OCI-LY1 (cell line): ENCODE measurements at regions not wholly inside any gene's neighbourhood (a gene's known extent, or its start where the extent isn't known, plus 50 kb on each side); places are given as distances from the start of the nearest gene placed in this dataset.

ENCODE experiments used
- H2AFZ ChIP-seq: fragments of 200-600 bp; sonication (generic), shearing (Covaris generic); 2 replicates; pipeline ENCODE4 v1.6.0; 2014; ENCODE audit warnings: antibody characterized with exemption, mild to moderate bottlenecking, low read length
- H3F3A ChIP-seq: fragments of 200-600 bp; sonication (generic), shearing (Covaris generic); 2 replicates; pipeline ENCODE4 v1.6.0; 2014; ENCODE audit warnings: mild to moderate bottlenecking, antibody characterized with exemption, low read length, moderate library complexity; ENCODE audit not compliant: insufficient read depth
- H3K27ac ChIP-seq: fragments of 200-600 bp; sonication (generic); 2 replicates; pipeline ENCODE4 v1.5.1; 2014; ENCODE audit warnings: low read length, mixed run types, mild to moderate bottlenecking, low read depth; ENCODE audit not compliant: poor library complexity, severe bottlenecking
- H3K27me3 ChIP-seq: fragments of 200-600 bp; sonication (generic); 2 replicates; pipeline ENCODE4 v1.6.0; 2014; ENCODE audit warnings: antibody characterized with exemption, mild to moderate bottlenecking, low read length, moderate library complexity; ENCODE audit not compliant: insufficient read depth
- H3K36me3 ChIP-seq: fragments of 200-600 bp; sonication (generic); 2 replicates; pipeline ENCODE4 v1.6.1; 2014; ENCODE audit warnings: mild to moderate bottlenecking, antibody characterized with exemption, low read length, moderate library complexity, mixed read lengths; ENCODE audit not compliant: insufficient read depth
- H3K4me1 ChIP-seq: fragments of 200-600 bp; sonication (generic); 2 replicates; pipeline ENCODE4 v1.5.1; 2014; ENCODE audit warnings: mild to moderate bottlenecking, low read length, moderate library complexity; ENCODE audit not compliant: insufficient read depth, severe bottlenecking
- H3K4me2 ChIP-seq: fragments of 200-600 bp; sonication (generic), shearing (Covaris generic); 2 replicates; pipeline ENCODE4 v1.6.1; 2014; ENCODE audit warnings: low read length
- H3K4me3 ChIP-seq: fragments of 200-600 bp; sonication (generic); 2 replicates; pipeline ENCODE4 v1.5.1; 2014; ENCODE audit warnings: low read length, low read depth, mild to moderate bottlenecking, mixed read lengths; ENCODE audit not compliant: poor library complexity, severe bottlenecking
- H3K79me2 ChIP-seq: fragments of 200-600 bp; shearing (Covaris generic); 2 replicates; pipeline ENCODE4 v1.6.1; 2016; ENCODE audit warnings: mixed run types, low read length, mixed read lengths; ENCODE audit not compliant: insufficient read depth
- H3K9ac ChIP-seq: fragments of 200-600 bp; sonication (generic), shearing (Covaris generic); 2 replicates; pipeline ENCODE4 v1.6.1; 2014; ENCODE audit warnings: mild to moderate bottlenecking, low read length, mixed read lengths
- H3K9me2 ChIP-seq: fragments of 200-600 bp; sonication (generic), shearing (Covaris generic); 2 replicates; pipeline ENCODE4 v1.6.1; 2014; ENCODE audit warnings: low read depth, mild to moderate bottlenecking, low read length, mixed read lengths
- H3K9me3 ChIP-seq: fragments of 200-600 bp; shearing (Covaris generic); 2 replicates; pipeline ENCODE4 v1.6.1; 2014; ENCODE audit warnings: low read length, mixed read lengths
- H4K20me1 ChIP-seq: fragments of 200-600 bp; sonication (generic), shearing (Covaris generic); 2 replicates; pipeline ENCODE4 v1.6.0; 2016; ENCODE audit warnings: mild to moderate bottlenecking, low read length; ENCODE audit not compliant: insufficient read depth
- EZH2 ChIP-seq: fragments of 200-600 bp; sonication (generic), shearing (Covaris generic); IDR thresholded peaks from 2 replicates; pipeline ENCODE4 v1.8.0; 2017; ENCODE audit warnings: borderline replicate concordance, mixed run types, mild to moderate bottlenecking, antibody characterized with exemption, low read length, moderate library complexity, mixed read lengths
- TF ChIP-seq, protein P1 (sequence below): fragments of 200-600 bp; sonication (generic), shearing (Covaris generic); IDR thresholded peaks from 2 replicates; pipeline ENCODE4 v1.5.1; 2017; ENCODE audit warnings: mild to moderate bottlenecking, antibody characterized with exemption, low read length, moderate library complexity, mixed read lengths

- no peaks in the 10 kb centered on the region for H3K27me3 ChIP-seq
- no peaks in the 10 kb centered on the region for H4K20me1 ChIP-seq
- TF ChIP-seq, protein P1, sequence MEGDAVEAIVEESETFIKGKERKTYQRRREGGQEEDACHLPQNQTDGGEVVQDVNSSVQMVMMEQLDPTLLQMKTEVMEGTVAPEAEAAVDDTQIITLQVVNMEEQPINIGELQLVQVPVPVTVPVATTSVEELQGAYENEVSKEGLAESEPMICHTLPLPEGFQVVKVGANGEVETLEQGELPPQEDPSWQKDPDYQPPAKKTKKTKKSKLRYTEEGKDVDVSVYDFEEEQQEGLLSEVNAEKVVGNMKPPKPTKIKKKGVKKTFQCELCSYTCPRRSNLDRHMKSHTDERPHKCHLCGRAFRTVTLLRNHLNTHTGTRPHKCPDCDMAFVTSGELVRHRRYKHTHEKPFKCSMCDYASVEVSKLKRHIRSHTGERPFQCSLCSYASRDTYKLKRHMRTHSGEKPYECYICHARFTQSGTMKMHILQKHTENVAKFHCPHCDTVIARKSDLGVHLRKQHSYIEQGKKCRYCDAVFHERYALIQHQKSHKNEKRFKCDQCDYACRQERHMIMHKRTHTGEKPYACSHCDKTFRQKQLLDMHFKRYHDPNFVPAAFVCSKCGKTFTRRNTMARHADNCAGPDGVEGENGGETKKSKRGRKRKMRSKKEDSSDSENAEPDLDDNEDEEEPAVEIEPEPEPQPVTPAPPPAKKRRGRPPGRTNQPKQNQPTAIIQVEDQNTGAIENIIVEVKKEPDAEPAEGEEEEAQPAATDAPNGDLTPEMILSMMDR: no peak
- TF ChIP-seq EZH2: no peak
- no peaks in the 10 kb centered on the region for H3K9me3 ChIP-seq
- no peak overlapping the region for H3K4me2 ChIP-seq
- H3K27ac ChIP-seq: no peak overlapping the region
- H3K79me2 ChIP-seq: no peaks in the 10 kb centered on the region
- no peak overlapping the region for H3K4me3 ChIP-seq
- no peak overlapping the region for H3K9ac ChIP-seq
- no peaks in the 10 kb centered on the region for H3K36me3 ChIP-seq
- no peaks in the 10 kb centered on the region for H3F3A ChIP-seq
- H2AFZ ChIP-seq: no peak overlapping the region
- H3K9me2 ChIP-seq: no peaks in the 10 kb centered on the region
- H3K4me1 ChIP-seq: no peaks in the 10 kb centered on the region
Measured at GRCh38 chr2:192379736-192380135, 185.0 kb upstream of the TMEFF2 start.

DNA sequence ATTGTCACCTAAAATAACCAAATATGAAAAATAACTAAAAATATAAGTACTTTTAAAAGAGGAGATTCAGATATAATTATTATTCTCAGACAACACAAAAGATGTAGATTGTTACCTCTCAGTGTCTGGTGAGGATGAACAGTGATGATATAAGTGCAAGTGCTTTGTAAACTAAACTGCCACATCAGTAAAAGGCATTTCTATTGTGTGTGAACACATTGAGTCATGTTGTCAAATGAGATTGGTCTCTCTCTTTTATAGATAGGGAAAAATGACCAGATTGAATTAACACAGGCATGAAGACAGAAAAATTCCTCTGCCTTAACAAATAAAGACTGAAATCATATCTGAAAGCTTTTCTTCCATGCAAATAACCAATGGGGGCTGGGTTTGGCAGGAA, 182.4 kb upstream of the TMEFF2 start:
- Histone ChIP-seq H3K4me2 (no peak overlapping the region), H3K4me1 (no peaks in the 10 kb centered on the region), H4K20me1 (no peaks in the 10 kb centered on the region), H3F3A (no peaks in the 10 kb centered on the region), H3K27me3 (no peaks in the 10 kb centered on the region), H3K79me2 (no peaks in the 10 kb centered on the region), H3K4me3 (no peak overlapping the region), H3K9me2 (no peaks in the 10 kb centered on the region), H3K27ac (no peak overlapping the region), H3K9me3 (no peaks in the 10 kb centered on the region), H3K9ac (no peak overlapping the region), H3K36me3 (no peaks in the 10 kb centered on the region), H2AFZ (no peak overlapping the region)
- TF ChIP-seq, protein P1: no peak
- TF ChIP-seq EZH2: no peak

GRCh38 chr2:192373754-192374153, 179.0 kb upstream of the TMEFF2 start:
- Histone ChIP-seq H2AFZ (no peak overlapping the region), H3K4me3 (no peak overlapping the region), H3K9ac (no peak overlapping the region), H3K36me3 (no peaks in the 10 kb centered on the region), H3K9me3 (no peaks in the 10 kb centered on the region), H3K27ac (no peak overlapping the region), H3K4me2 (no peak overlapping the region), H3K4me1 (no peaks in the 10 kb centered on the region), H3F3A (no peaks in the 10 kb centered on the region), H3K27me3 (no peaks in the 10 kb centered on the region), H3K9me2 (no peaks in the 10 kb centered on the region), H4K20me1 (no peaks in the 10 kb centered on the region), H3K79me2 (no peaks in the 10 kb centered on the region)
- no peak for TF ChIP-seq EZH2
- TF ChIP-seq, protein P1: no peak
